ENCODE measurements at regions not wholly inside any gene's neighbourhood (a gene's known extent, or its start where the extent isn't known, plus 50 kb on each side); places are given as distances from the start of the nearest gene placed in this dataset.

DNA sequence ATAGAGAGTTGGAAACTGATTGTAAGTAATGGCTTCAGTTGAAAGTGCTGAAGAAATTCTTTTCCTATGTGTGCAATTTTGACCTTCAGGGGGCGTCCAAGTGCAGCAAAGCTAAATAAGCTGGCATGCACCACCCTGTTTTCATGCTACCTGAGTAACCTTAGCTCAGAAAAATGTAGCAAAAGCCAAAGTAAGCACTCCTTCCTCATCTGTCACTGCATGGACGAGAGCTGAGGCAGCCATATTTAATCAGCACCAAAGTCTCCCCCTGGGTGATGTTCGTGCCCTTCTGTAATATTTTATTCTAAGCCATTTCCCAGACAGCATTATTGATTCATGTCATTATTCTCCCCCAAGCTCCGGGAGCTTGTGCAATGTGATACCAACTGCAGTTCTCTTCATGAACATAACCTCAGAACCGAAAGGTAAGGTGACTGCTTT lies 123.1 kb downstream of the RPS12 start:
- DNase-seq = no peak

- no peak for DNase-seq
These were observed 134.5 kb downstream of the RPS12 start for GRCh38 chr6:132948889-132949288.

- DNase-seq = no peak
These were observed 136.2 kb downstream of the RPS12 start for GRCh38 chr6:132950566-132950965.

- no peak for DNase-seq
These were observed 137.9 kb downstream of the RPS12 start for GRCh38 chr6:132952031-132952867.

- DNase-seq = no peak
These were observed 138.6 kb downstream of the RPS12 start for GRCh38 chr6:132952986-132953385.

DNA sequence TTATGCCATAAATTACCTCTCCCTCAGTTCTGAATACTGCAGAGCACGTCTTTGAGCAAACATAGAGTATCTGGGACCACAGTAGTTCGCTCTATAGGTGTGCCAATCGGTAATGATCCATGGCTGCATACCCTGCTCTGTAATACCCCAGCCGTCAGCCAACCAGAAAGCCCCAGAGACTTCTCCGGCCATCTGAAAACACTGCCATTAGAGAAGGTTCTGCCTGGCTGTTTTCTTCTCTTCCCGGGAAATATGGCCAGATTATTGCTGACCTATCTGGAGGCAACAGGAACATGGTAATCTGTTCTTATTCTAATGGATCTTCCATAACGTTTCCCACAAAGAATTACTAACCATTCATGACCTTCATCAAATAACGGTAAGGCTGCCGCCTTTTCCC lies 139.9 kb downstream of the RPS12 start:
- DNase-seq = no peak

DNA sequence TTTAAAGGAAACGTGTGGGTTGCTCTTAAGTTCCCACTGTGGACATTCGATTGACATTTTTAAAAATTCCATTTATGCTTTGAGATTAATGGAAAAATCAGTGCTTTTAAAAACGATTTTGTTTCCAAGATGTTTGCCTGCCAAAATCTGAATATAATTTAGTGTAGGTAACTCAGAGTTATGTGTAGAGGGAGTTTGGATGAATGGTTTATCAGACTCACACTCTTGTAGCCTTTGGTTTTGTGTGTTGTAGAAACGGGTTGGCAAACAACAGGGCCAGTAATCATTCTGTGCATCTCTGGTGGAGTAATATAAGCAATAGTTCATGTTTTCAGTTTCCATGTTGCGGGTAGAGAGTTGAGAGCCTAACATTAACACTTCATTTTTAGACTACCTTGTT lies 140.6 kb downstream of the RPS12 start:
- DNase-seq = no peak

GRCh38 chr6:132959639-132960326 lies 145.4 kb downstream of the RPS12 start:
- DNase-seq = no peak

GRCh38 chr6:132960720-132961119 lies 146.4 kb downstream of the RPS12 start:
- DNase-seq = no peak

DNA sequence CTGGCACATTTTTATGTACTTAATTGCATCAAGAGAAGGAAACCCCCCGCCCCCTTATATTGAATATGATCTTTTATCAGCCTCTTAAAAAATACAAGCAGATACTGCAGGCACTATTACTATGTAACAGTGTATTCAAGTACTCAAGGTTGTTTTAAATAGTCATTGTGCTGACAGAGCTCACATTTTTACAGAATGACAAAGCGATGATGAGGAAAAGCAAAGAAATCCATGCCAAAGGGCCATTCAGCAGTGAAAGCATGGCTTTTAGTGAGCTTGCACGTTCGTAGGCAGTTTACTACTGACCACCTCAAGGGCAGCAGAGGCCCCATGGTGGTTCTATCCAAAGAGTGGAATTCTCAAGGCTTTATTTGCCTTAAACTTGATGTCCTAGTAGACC lies 146.8 kb downstream of the RPS12 start:
- DNase-seq = no peak

GRCh38 chr6:132961610-132962009 lies 147.2 kb downstream of the RPS12 start:
- no peak for DNase-seq

GRCh38 chr6:132962936-132963868 lies 148.8 kb downstream of the RPS12 start:
- DNase-seq = peak; percentile 18 to 51

- DNase-seq = no peak
These were observed 149.9 kb downstream of the RPS12 start for GRCh38 chr6:132964101-132964867.

DNA sequence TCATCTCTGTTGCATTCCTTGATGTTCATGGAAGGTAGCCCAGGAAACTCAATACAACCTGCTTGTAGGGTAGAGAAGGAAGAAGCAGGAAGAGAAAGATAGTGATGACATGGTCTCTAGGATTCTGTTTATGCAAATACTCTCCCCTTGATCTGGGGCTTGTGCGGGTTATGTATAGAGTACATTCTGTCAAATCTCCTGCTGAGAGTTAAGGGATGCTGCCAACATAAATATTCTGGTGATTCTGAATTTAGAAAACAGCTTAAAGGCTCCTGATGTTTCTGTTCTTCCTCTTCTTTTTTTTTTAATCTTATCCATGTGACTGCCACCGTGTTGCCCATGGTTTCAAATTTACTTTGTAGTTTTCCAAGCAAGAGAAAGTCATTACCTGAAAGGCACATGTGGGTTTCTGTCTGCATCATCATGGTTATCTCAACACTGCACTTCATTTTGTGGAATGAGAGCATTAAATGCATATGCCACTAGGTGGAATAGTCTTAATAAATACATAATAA lies 150.6 kb downstream of the RPS12 start:
- no peak for DNase-seq

DNA sequence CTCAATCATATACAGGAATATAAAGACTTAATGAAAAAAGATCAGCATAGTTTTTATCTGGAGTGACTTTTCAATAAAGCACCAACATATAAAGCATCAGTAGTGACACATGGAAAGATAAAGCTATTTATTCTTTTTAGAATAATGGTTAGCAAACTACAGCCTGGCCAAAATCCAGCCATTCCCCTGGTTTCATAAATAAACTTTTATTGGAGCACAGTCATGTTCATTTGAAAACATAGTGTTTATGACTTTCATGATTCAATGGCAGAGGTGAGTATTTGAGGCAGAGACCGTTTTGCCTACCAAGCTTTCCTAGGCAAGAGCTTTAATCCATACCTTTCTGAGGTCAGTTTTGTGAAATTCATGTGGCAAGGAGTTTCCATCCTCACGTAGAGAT lies 153.5 kb downstream of the RPS12 start:
- DNase-seq = no peak

- DNase-seq = no peak
These were observed 154.1 kb downstream of the RPS12 start for GRCh38 chr6:132968419-132968950.

DNA sequence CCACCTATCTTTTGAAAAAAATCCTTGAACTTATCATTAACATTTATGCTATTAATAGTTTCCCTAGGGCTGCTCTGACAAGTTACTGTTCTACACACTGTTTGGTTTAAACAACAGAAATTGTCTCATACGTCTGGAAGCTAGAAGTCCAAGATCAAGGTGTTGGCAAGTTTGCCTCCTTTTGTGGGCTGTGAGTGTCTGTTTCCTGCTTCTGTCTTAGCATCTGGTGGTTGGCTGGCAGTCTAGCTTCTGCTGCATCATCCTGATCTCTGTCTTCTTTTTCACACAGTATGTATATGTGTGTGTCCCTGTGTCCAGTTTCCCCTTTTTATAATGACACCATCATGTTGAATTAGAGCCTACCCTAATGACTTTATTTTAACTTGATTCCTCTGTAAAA lies 154.8 kb downstream of the RPS12 start:
- DNase-seq = no peak

DNA sequence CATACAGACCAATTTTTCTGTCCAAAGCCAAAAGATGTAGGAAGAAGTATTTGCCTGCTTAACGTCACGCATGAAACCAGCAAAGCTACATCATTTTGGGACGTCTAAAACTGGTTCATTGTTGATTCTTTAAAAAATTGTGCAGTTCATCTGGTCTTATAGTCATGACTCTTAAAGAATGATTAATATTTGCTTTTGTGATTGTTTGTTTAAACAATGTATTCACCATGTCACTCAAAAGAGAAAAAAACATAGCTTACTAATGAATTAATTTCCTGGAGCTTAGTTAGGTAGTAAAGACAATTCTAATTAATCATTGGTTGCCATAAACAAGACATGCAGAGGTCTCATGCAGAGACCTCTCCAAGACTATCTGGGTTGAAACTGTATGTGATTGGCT lies 157.3 kb downstream of the RPS12 start:
- DNase-seq = no peak

DNA sequence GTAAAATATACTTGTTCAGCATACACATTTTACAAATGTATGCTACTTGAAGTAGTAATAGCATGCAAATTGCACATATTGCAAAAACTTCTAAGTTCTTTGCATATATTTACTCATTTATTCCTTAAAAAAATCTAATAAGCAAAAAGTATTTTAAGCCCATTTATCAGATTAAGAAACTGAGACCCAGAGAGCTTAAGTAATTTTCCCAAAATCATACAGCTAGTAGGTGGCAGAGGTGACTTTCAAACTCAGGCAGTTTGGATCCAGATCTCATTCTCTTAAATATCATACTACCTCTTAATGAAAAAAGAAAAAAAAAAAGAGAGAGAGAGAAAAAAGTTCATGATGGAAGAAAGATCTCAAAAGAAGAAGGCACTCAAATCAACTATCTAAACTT lies 157.9 kb downstream of the RPS12 start:
- DNase-seq = no peak

DNA sequence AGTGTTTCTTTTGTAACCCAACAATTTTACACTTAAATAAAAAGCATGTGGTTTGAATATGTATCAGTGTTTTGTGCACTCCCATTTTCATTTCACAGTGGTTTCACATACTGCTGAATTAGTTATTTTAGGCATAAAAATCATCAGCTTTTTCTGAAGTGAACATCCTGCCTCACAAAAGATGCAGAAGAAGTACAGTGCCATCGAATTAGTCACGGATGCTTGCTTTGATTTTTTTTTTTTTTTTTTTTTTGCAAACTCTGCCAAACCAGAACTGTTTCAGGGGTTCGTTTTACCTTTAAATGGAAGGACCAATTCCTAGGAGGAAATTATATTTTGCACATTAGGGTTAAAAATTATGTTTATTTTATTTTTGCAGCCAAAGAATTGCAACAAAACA lies 158.6 kb downstream of the RPS12 start:
- no peak for DNase-seq

DNA sequence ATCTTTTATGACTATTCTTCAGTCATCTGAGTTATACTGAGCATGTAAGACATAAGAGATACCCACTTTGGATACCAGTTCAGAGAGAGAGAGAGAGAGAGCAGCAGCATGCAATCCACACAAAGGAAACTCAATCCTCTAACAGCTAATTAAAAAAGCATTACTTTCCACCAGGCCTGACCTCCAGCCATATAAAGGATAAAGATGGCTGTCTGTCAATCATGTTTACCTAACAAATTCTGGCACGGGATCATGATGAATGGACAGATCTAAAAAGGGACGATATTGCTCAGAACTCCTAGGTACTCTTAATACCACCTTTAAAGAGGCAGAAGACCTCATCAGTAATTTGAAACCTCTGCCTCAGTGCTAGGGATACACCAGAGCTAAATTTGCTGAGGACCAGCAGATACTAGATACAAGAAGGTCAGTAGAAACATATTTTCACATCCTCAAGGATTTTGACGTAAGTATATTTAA lies 159.2 kb downstream of the RPS12 start:
- DNase-seq = no peak

- DNase-seq = no peak
These were observed 159.8 kb downstream of the RPS12 start for GRCh38 chr6:132974122-132974521.
